Activated CD4-positive, alpha-beta T cell treated with anti-CD3 and anti-CD28 coated beads, Interleukin-2, amount 10 ng/mL, durations not matched to agents 24 days and 14 days (primary cell): ENCODE measurements at regions not wholly inside any gene's neighbourhood (a gene's known extent, or its start where the extent isn't known, plus 50 kb on each side); places are given as distances from the start of the nearest gene placed in this dataset.
A peak's percentile ranks its signal among the peaks of the same experiment; 100 is the strongest.

Experiments
- DNase-seq: peaks from one replicate; pipeline ENCODE4 v3.0.0; 2022
- H3K27ac Mint-ChIP-seq: one replicate; pipeline ENCODE4 v1.8.0; 2022; ENCODE audit warnings: mild to moderate bottlenecking, mixed read lengths
- H3K27me3 Mint-ChIP-seq: one replicate; pipeline ENCODE4 v1.8.0; 2022; ENCODE audit warnings: mixed read lengths
- H3K36me3 Mint-ChIP-seq: one replicate; pipeline ENCODE4 v1.8.0; 2022; ENCODE audit warnings: low read depth, mild to moderate bottlenecking, mixed read lengths
- H3K4me1 Mint-ChIP-seq: one replicate; pipeline ENCODE4 v1.8.0; 2021; ENCODE audit warnings: mixed read lengths
- H3K4me3 Mint-ChIP-seq: one replicate; pipeline ENCODE4 v1.8.0; 2022; ENCODE audit warnings: mild to moderate bottlenecking, moderate library complexity, mixed read lengths
- H3K9me3 Mint-ChIP-seq: one replicate; pipeline ENCODE4 v1.8.0; 2021; ENCODE audit warnings: mixed read lengths
- intact Hi-C: fragments of 100-400 bp; cut with micrococcal nuclease; formaldehyde crosslinking; loops from one replicate; pipeline ENCODE4 v1.15.1; 2023

GRCh38 chr3:99529265-99529664 is 109.1 kb upstream of the COL8A1 start:
- no peaks in the 10 kb centered on the region for H3K36me3 Mint-ChIP-seq
- intact Hi-C loops: no loop called here
- H3K4me1 Mint-ChIP-seq: no peaks in the 10 kb centered on the region
- no peak overlapping the region for H3K4me3 Mint-ChIP-seq
- DNase-seq: no peak
- H3K9me3 Mint-ChIP-seq: no peaks in the 10 kb centered on the region
- H3K27me3 Mint-ChIP-seq: no peaks in the 10 kb centered on the region
- H3K27ac Mint-ChIP-seq: no peak overlapping the region

- intact Hi-C loops: no loop called here
- Mint-ChIP-seq H3K36me3 (no peaks in the 10 kb centered on the region), H3K27ac (no peak overlapping the region), H3K9me3 (no peaks in the 10 kb centered on the region), H3K27me3 (no peaks in the 10 kb centered on the region), H3K4me1 (no peaks in the 10 kb centered on the region), H3K4me3 (no peak overlapping the region)
- DNase-seq: no peak
Measured at GRCh38 chr3:99526921-99527320, 111.5 kb upstream of the COL8A1 start.

GRCh38 chr3:99524559-99524958 is 113.8 kb upstream of the COL8A1 start:
- no peak overlapping the region for H3K4me3 Mint-ChIP-seq
- no peaks in the 10 kb centered on the region for H3K36me3 Mint-ChIP-seq
- H3K27me3 Mint-ChIP-seq: peaks cover 1% of the 10 kb centered on the region
- no peaks in the 10 kb centered on the region for H3K4me1 Mint-ChIP-seq
- no peak overlapping the region for H3K27ac Mint-ChIP-seq
- no peak for DNase-seq
- H3K9me3 Mint-ChIP-seq: no peaks in the 10 kb centered on the region
- intact Hi-C loops: no loop called here

DNA sequence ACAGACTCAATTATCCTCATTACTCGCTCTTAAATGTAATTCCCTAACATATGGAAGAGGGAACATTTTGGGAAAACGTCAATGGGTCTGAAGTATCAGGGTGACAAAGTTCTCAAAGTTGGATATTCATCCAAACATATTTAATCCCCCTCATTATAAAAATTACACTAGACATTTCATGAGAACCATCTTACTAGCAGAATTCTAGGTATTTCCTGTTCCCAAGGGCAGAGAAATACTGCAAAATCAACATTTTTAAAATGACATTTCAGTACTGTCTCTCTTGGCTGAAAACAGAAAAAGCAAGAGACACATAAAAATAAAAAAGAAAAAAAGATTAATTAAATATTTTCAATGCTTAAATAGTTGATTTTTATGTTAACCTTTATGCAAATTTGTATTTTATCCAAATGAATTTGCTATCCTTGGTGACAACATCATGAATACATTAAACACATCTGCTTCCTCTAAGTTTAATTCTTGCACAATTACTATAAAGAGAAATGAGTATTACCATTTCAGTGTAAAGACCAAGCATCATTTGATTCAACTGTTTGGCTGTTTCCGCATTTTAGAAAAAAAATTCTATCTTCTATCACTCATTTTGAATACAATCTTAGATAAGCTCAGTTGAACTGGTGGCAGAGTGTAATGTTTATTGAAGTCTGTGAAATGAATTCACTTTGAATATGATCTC is 114.8 kb upstream of the COL8A1 start:
- intact Hi-C loops: no loop called here
- H3K9me3 Mint-ChIP-seq: no peaks in the 10 kb centered on the region
- no peak overlapping the region for H3K4me3 Mint-ChIP-seq
- peaks cover 1% of the 10 kb centered on the region for H3K27me3 Mint-ChIP-seq
- H3K27ac Mint-ChIP-seq: no peak overlapping the region
- no peaks in the 10 kb centered on the region for H3K4me1 Mint-ChIP-seq
- DNase-seq: no peak
- no peaks in the 10 kb centered on the region for H3K36me3 Mint-ChIP-seq

DNA sequence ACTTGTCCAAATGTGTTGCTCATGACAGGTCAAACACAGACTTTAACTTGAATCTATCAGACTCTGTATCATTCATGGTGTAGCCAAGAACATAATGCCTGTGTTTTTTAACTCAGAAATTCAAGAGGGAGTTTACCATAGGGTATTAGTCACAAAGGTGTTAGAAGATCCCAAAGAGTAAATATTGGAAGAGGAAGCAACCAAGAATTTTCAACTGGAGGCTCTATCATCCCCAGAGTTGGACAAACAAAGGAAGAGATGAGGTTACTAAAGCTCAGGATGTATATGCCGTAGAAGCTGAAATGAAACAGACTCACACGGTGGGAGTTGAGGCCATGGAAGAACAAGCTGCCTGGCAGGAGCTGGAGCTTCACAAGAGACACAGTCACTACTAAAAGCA is 116.2 kb upstream of the COL8A1 start:
- no peak overlapping the region for H3K27ac Mint-ChIP-seq
- DNase-seq: no peak
- H3K4me1 Mint-ChIP-seq: no peaks in the 10 kb centered on the region
- no peaks in the 10 kb centered on the region for H3K9me3 Mint-ChIP-seq
- H3K4me3 Mint-ChIP-seq: no peak overlapping the region
- no peaks in the 10 kb centered on the region for H3K36me3 Mint-ChIP-seq
- intact Hi-C loops: no loop called here
- peaks cover 1% of the 10 kb centered on the region for H3K27me3 Mint-ChIP-seq

DNA sequence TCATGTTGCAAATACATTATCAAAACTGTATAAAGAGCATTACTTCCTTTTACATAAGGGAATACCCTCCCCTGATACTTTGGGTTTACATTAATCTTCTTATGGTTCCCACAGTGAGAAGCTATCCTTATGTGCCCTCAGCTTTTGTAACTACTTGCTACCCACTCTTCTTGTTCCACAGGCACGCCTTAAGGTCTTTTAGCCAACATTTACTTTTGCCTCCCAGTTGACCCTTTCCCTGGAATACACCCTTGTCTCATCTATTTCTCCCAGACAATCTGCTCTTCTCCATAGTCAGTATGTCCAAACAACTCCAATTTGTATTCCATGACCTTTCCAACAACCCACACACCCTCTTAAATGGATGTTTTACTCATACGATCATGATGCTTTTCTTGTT is 116.8 kb upstream of the COL8A1 start:
- H3K36me3 Mint-ChIP-seq: no peaks in the 10 kb centered on the region
- intact Hi-C loops: no loop called here
- H3K27me3 Mint-ChIP-seq: peaks cover 1% of the 10 kb centered on the region
- H3K4me3 Mint-ChIP-seq: no peak overlapping the region
- H3K9me3 Mint-ChIP-seq: no peaks in the 10 kb centered on the region
- no peak overlapping the region for H3K27ac Mint-ChIP-seq
- no peak for DNase-seq
- no peaks in the 10 kb centered on the region for H3K4me1 Mint-ChIP-seq

DNA sequence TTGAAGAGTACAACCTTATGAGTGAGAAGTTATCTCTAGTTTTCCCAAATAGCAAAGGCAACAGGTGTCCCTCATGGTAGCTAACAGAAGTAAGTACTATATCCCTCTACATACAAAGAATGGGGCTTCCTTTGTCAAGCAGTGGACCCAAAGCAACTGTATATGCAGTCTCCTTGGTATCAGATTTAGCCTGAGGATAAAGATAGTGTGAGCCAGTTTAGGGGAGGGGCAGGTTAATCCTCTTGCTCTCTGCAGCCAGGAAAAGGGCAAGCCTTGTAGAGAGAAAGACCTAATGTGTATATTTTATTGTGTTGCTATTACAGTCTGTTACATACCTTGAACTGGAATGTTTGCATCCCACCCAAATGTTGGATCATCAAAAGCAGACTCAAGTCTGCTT is 117.9 kb upstream of the COL8A1 start:
- Mint-ChIP-seq H3K36me3 (no peaks in the 10 kb centered on the region), H3K9me3 (no peaks in the 10 kb centered on the region), H3K4me1 (no peaks in the 10 kb centered on the region), H3K27ac (no peak overlapping the region), H3K4me3 (no peak overlapping the region), H3K27me3 (peaks cover 1% of the 10 kb centered on the region)
- intact Hi-C loops: no loop called here
- no peak for DNase-seq

GRCh38 chr3:99516936-99517335 is 121.5 kb upstream of the COL8A1 start:
- Mint-ChIP-seq H3K4me1 (no peaks in the 10 kb centered on the region), H3K27ac (no peak overlapping the region), H3K27me3 (peaks cover 3% of the 10 kb centered on the region), H3K36me3 (no peaks in the 10 kb centered on the region), H3K9me3 (no peaks in the 10 kb centered on the region), H3K4me3 (no peak overlapping the region)
- no peak for DNase-seq
- intact Hi-C loops: no loop called here

DNA sequence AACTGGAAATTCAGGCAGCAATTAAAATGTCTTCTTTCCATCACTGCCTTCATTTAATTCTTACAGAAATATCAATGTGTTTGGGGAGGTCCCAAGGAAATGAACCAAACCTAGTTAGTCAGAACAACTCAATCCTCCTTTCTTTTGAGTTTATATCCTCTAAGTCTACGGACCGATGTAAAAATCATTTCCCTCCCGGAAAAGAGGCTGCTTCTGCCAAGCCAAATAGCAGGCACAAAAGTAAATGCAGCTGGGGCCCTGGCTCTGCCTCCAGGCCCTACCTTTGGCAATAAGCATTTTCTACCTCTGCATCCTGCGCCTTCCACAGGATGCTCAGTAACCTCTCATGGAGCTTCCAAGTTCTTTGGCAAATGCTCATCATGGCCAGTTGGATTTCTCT is 122.5 kb upstream of the COL8A1 start:
- H3K4me1 Mint-ChIP-seq: no peaks in the 10 kb centered on the region
- H3K27me3 Mint-ChIP-seq: peaks cover 3% of the 10 kb centered on the region
- no peaks in the 10 kb centered on the region for H3K36me3 Mint-ChIP-seq
- H3K27ac Mint-ChIP-seq: no peak overlapping the region
- no peak overlapping the region for H3K4me3 Mint-ChIP-seq
- no peak for DNase-seq
- no peaks in the 10 kb centered on the region for H3K9me3 Mint-ChIP-seq
- intact Hi-C loops: no loop called here

DNA sequence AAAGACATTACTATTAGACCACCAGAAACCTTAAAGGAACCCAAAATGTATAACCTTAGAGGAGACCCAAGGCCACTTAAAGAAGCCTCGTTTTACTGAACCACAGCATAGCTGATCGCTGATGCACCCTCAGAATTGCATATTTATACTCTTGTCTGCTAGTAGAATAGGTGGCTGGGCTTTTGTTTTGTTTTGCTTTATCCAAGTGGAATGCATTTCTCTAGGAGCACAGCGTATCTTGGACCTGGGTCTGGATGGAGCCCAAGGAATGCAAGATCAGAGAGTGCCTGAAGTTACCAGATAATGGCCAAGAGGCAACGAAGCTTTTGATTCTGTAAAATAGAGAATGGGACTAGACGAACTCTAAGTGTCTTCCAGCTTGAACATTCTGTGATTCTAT is 129.2 kb upstream of the COL8A1 start:
- no peak for DNase-seq
- Mint-ChIP-seq H3K4me1 (peaks cover 3% of the 10 kb centered on the region), H3K27ac (no peak overlapping the region), H3K27me3 (no peaks in the 10 kb centered on the region), H3K9me3 (no peaks in the 10 kb centered on the region), H3K4me3 (no peak overlapping the region), H3K36me3 (no peaks in the 10 kb centered on the region)
- intact Hi-C loops: no loop called here

- Mint-ChIP-seq H3K27me3 (no peaks in the 10 kb centered on the region), H3K36me3 (no peaks in the 10 kb centered on the region), H3K4me1 (peaks cover 3% of the 10 kb centered on the region), H3K9me3 (no peaks in the 10 kb centered on the region), H3K4me3 (no peak overlapping the region), H3K27ac (no peak overlapping the region)
- no peak for DNase-seq
- intact Hi-C loops: no loop called here
Measured at GRCh38 chr3:99508191-99508590, 130.2 kb upstream of the COL8A1 start.

GRCh38 chr3:99505646-99506269 is 132.6 kb upstream of the COL8A1 start:
- H3K27ac Mint-ChIP-seq: peak overlapping the region; percentile 10
- H3K27me3 Mint-ChIP-seq: no peaks in the 10 kb centered on the region
- no peaks in the 10 kb centered on the region for H3K36me3 Mint-ChIP-seq
- DNase-seq: peak; percentile 67
- intact Hi-C loops: no loop called here
- peaks cover 3% of the 10 kb centered on the region for H3K4me1 Mint-ChIP-seq
- no peak overlapping the region for H3K4me3 Mint-ChIP-seq
- H3K9me3 Mint-ChIP-seq: no peaks in the 10 kb centered on the region

GRCh38 chr3:99505200-99505599 is 133.2 kb upstream of the COL8A1 start:
- peaks cover 3% of the 10 kb centered on the region for H3K4me1 Mint-ChIP-seq
- DNase-seq: no peak
- H3K27me3 Mint-ChIP-seq: no peaks in the 10 kb centered on the region
- H3K9me3 Mint-ChIP-seq: no peaks in the 10 kb centered on the region
- H3K27ac Mint-ChIP-seq: no peak overlapping the region
- H3K36me3 Mint-ChIP-seq: no peaks in the 10 kb centered on the region
- intact Hi-C loops: no loop called here
- no peak overlapping the region for H3K4me3 Mint-ChIP-seq

DNA sequence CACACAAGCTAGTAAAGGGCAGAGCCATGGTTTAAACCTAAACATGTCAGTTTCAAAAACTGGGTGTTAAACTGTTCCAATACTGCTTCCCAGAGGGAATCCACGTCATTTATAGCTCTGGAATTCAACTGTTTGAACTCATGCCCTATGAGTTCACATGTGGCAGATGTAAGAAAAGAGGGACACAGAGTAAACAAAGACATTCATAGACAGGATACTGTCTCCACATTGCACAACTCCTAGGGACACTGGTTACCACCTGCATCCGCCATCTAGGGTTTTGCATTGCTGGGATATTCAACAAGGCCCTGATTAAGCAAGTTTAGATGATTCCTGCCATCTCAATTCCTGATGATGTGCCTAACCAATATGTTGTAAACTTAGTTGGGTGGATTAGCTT is 134.1 kb upstream of the COL8A1 start:
- DNase-seq: no peak
- no peaks in the 10 kb centered on the region for H3K36me3 Mint-ChIP-seq
- H3K27me3 Mint-ChIP-seq: no peaks in the 10 kb centered on the region
- H3K27ac Mint-ChIP-seq: no peak overlapping the region
- peaks cover 3% of the 10 kb centered on the region for H3K4me1 Mint-ChIP-seq
- H3K9me3 Mint-ChIP-seq: no peaks in the 10 kb centered on the region
- intact Hi-C loops: no loop called here
- no peak overlapping the region for H3K4me3 Mint-ChIP-seq

GRCh38 chr3:99503350-99503749 is 135.0 kb upstream of the COL8A1 start:
- no peaks in the 10 kb centered on the region for H3K27me3 Mint-ChIP-seq
- no peaks in the 10 kb centered on the region for H3K36me3 Mint-ChIP-seq
- intact Hi-C loops: no loop called here
- no peaks in the 10 kb centered on the region for H3K9me3 Mint-ChIP-seq
- DNase-seq: no peak
- peaks cover 3% of the 10 kb centered on the region for H3K4me1 Mint-ChIP-seq
- H3K27ac Mint-ChIP-seq: no peak overlapping the region
- no peak overlapping the region for H3K4me3 Mint-ChIP-seq
